Activated T-helper 2 cell treated with anti-CD3 and anti-CD28 coated beads, Interferon-gamma antibody, Interleukin-2, Interleukin-4, amounts not matched to agents 10 μg/mL and 5 μg/mL and 100 μg/mL, durations not matched to agents 14 hours and 24 hours and 36 hours (primary cell): ENCODE measurements at regions not wholly inside any gene's neighbourhood (a gene's known extent, or its start where the extent isn't known, plus 50 kb on each side); places are given as distances from the start of the nearest gene placed in this dataset.
A peak's percentile ranks its signal among the peaks of the same experiment; 100 is the strongest.

ENCODE experiments used
- DNase-seq: peaks from one replicate; pipeline ENCODE4 v3.0.0; 2021; ENCODE audit warnings: low spot score
- H3K27ac Mint-ChIP-seq: one replicate; pipeline ENCODE4 v1.8.0; 2021; ENCODE audit warnings: mixed read lengths
- H3K27me3 Mint-ChIP-seq: one replicate; pipeline ENCODE4 v1.8.0; 2021; ENCODE audit warnings: low read depth, mixed read lengths
- H3K36me3 Mint-ChIP-seq: one replicate; pipeline ENCODE4 v1.8.0; 2021; ENCODE audit warnings: low read depth, mixed read lengths
- H3K4me1 Mint-ChIP-seq: one replicate; pipeline ENCODE4 v1.8.0; 2021; ENCODE audit warnings: low read depth, mixed read lengths
- H3K4me3 Mint-ChIP-seq: one replicate; pipeline ENCODE4 v1.8.0; 2021; ENCODE audit warnings: low read depth, mild to moderate bottlenecking, moderate library complexity, mixed read lengths
- H3K9me3 Mint-ChIP-seq: one replicate; pipeline ENCODE4 v1.8.0; 2021; ENCODE audit warnings: mixed read lengths
- intact Hi-C: fragments of 100-400 bp; cut with micrococcal nuclease; formaldehyde crosslinking; loops from one replicate; pipeline ENCODE4 v1.15.1; 2023

DNA sequence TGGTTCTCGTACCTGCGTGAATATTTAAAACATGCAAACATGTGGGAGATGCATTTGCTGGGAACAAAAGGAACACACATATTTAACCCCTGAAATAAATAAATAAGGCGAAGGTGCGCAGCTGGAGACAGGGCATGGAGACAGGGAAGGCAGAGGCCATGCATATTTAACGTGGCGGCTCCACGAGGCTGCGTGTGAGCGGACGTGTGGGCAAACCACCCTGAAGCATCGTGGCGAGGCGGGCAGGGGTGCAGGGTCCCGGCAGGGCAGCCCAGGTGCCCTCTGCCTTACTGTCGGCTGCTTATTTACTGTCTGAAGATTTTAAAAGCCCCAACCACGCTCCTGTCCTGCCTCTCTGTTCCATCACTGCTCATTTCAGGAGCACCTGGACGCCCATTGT is 104.0 kb upstream of the ACTRT2 start:
- Mint-ChIP-seq H3K9me3 (peaks cover 9% of the 10 kb centered on the region), H3K27ac (no peak overlapping the region), H3K27me3 (no peaks in the 10 kb centered on the region), H3K36me3 (no peaks in the 10 kb centered on the region), H3K4me3 (no peak overlapping the region), H3K4me1 (no peaks in the 10 kb centered on the region)
- DNase-seq, result no peak
- intact Hi-C loops, result no loop called here

DNA sequence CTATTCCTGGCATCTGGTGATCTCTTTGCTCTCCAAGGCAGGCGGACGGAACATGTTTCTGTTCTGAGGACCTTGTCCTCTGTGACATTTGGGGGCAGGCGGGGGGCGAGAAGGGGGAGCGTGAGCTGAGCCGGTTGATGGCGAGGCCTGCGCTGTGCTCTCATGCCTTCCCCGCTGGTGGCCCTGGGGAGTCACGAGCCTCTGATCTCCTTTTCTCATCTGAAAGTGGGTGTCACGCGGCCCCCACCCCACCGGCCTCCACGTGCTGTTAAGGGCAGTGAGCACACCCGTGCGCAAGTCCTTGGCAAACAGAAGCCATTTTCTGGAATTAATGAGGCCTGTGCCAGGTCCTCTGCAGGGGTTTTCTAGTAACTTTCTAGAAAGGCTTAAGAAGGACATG is 102.8 kb upstream of the ACTRT2 start:
- Mint-ChIP-seq H3K27me3 (no peaks in the 10 kb centered on the region), H3K27ac (no peak overlapping the region), H3K4me1 (no peaks in the 10 kb centered on the region), H3K9me3 (peaks cover 9% of the 10 kb centered on the region), H3K36me3 (no peaks in the 10 kb centered on the region), H3K4me3 (no peak overlapping the region)
- DNase-seq, result no peak
- intact Hi-C loops, result no loop called here

DNA sequence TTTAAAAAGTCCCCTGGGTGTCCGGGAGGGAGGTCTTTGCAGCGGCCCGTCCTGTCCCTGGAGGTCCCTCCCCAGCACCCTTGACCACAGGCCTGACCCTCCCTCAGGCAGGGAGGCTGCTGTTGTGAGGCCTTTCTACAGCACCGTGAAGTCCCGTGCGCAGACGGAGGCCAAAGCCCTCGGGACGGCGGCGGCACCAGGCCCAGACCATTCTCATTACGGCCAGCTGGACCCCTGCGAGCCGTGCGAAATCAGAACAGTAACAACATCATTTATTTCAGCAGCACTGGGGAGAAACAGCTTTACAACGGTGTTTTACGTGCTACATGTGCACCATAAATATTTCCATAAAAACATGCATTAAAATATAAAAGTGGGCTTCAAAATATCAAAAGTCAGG is 101.4 kb upstream of the ACTRT2 start:
- H3K4me3 Mint-ChIP-seq, result no peak overlapping the region
- no peak for DNase-seq
- no peaks in the 10 kb centered on the region for H3K27me3 Mint-ChIP-seq
- H3K36me3 Mint-ChIP-seq, result no peaks in the 10 kb centered on the region
- peaks cover 9% of the 10 kb centered on the region for H3K9me3 Mint-ChIP-seq
- no peak overlapping the region for H3K27ac Mint-ChIP-seq
- no peaks in the 10 kb centered on the region for H3K4me1 Mint-ChIP-seq
- intact Hi-C loops, result no loop called here

GRCh38 chr1:2920421-2921015 is 100.7 kb upstream of the ACTRT2 start:
- Mint-ChIP-seq H3K4me3 (no peak overlapping the region), H3K4me1 (no peaks in the 10 kb centered on the region), H3K27me3 (no peaks in the 10 kb centered on the region), H3K9me3 (peaks cover 6% of the 10 kb centered on the region), H3K27ac (no peak overlapping the region), H3K36me3 (no peaks in the 10 kb centered on the region)
- no peak for DNase-seq
- intact Hi-C loops, result no loop called here

DNA sequence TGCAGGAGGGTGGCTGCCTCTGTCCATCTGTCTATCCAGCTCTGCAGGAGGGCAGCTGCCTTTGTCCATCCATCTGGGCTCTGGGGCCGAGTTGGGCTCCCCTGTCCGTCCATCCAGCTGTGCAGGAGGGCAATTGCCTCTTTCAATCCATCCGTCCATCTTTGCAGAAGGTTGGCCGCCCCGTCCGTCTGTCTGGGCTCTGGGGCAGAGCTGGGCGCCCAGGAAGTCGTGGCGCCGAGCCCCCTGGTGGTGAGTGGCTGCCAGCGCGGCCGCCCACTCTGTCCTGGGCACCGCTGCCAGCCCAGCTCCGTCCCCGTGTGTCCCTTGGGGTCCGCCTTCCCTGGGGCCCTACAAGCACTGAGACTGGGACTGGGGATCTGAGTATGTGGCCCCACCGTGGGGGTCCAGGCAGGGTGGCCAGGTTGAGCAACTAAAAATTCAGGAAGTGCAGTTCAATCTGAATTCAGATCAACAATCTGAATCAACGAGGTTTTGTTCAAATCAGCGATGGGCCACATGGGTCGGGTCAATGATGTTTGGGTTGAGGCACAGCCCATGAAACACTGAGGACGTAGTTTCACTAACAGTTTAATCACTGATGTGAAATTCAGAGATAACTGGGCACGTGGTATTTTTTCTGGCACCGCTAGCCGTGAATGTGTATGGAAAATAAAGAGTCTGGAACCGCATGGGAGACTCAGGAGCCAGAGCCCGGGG is 99.1 kb upstream of the ACTRT2 start:
- no peaks in the 10 kb centered on the region for H3K27me3 Mint-ChIP-seq
- no peak overlapping the region for H3K4me3 Mint-ChIP-seq
- H3K4me1 Mint-ChIP-seq, result no peaks in the 10 kb centered on the region
- H3K9me3 Mint-ChIP-seq, result no peaks in the 10 kb centered on the region
- no peaks in the 10 kb centered on the region for H3K36me3 Mint-ChIP-seq
- H3K27ac Mint-ChIP-seq, result no peak overlapping the region
- DNase-seq, result peak; percentile 14
- intact Hi-C loops, result no loop called here

GRCh38 chr1:2923351-2923750 is 97.9 kb upstream of the ACTRT2 start:
- Mint-ChIP-seq H3K36me3 (no peaks in the 10 kb centered on the region), H3K4me1 (no peaks in the 10 kb centered on the region), H3K4me3 (no peak overlapping the region), H3K27me3 (no peaks in the 10 kb centered on the region), H3K9me3 (no peaks in the 10 kb centered on the region), H3K27ac (no peak overlapping the region)
- intact Hi-C loops, result no loop called here
- no peak for DNase-seq

DNA sequence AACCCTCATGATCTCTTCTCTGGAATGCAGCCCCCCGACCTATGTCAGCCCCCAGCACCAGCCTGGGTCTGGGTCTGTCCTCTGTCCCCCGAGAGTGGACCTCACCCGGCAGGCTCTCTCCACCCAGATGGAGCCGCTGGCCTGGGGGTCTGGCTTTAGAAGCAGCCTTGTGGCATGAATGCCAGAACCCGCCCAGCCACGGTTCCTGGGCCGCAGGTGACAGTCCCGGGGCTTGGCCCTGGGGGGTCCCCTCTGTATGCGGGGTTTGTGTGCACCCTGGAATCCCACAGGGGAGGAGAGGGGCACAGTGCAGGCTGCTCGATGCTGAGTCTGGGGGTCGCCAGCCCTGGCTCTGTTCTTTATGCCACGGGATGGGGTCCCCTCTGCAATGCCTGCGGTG is 96.0 kb upstream of the ACTRT2 start:
- Mint-ChIP-seq H3K36me3 (no peaks in the 10 kb centered on the region), H3K9me3 (no peaks in the 10 kb centered on the region), H3K4me3 (no peak overlapping the region), H3K4me1 (no peaks in the 10 kb centered on the region), H3K27ac (no peak overlapping the region), H3K27me3 (no peaks in the 10 kb centered on the region)
- intact Hi-C loops, result no loop called here
- DNase-seq, result no peak

DNA sequence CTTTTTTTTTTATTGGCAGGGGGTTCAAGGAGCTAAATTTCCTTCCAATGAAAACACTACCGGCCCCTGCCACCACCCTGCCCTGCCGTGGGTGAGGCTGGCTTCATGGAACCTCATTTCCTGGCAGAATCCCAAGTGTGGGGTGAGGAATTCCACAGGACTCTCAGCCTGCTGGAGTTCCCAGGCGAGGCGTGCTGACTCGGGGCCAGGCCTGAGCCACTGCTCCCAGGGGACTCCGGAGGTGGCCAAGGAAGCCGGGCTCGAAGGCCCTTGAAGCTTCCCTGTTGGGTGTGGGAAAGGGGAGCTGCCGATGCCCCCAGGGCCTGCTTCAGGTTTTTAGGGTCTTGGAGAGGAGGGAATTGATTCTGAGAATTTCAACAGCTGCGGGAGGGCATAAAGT is 95.3 kb upstream of the ACTRT2 start:
- no peak overlapping the region for H3K4me3 Mint-ChIP-seq
- H3K27ac Mint-ChIP-seq, result no peak overlapping the region
- DNase-seq, result no peak
- intact Hi-C loops, result no loop called here
- H3K36me3 Mint-ChIP-seq, result no peaks in the 10 kb centered on the region
- H3K4me1 Mint-ChIP-seq, result no peaks in the 10 kb centered on the region
- no peaks in the 10 kb centered on the region for H3K9me3 Mint-ChIP-seq
- H3K27me3 Mint-ChIP-seq, result no peaks in the 10 kb centered on the region

- H3K4me1 Mint-ChIP-seq, result no peaks in the 10 kb centered on the region
- no peaks in the 10 kb centered on the region for H3K36me3 Mint-ChIP-seq
- no peak for DNase-seq
- no peaks in the 10 kb centered on the region for H3K27me3 Mint-ChIP-seq
- H3K9me3 Mint-ChIP-seq, result no peaks in the 10 kb centered on the region
- no peak overlapping the region for H3K4me3 Mint-ChIP-seq
- intact Hi-C loops, result no loop called here
- H3K27ac Mint-ChIP-seq, result no peak overlapping the region
These were observed 94.7 kb upstream of the ACTRT2 start for GRCh38 chr1:2926447-2927055.

DNA sequence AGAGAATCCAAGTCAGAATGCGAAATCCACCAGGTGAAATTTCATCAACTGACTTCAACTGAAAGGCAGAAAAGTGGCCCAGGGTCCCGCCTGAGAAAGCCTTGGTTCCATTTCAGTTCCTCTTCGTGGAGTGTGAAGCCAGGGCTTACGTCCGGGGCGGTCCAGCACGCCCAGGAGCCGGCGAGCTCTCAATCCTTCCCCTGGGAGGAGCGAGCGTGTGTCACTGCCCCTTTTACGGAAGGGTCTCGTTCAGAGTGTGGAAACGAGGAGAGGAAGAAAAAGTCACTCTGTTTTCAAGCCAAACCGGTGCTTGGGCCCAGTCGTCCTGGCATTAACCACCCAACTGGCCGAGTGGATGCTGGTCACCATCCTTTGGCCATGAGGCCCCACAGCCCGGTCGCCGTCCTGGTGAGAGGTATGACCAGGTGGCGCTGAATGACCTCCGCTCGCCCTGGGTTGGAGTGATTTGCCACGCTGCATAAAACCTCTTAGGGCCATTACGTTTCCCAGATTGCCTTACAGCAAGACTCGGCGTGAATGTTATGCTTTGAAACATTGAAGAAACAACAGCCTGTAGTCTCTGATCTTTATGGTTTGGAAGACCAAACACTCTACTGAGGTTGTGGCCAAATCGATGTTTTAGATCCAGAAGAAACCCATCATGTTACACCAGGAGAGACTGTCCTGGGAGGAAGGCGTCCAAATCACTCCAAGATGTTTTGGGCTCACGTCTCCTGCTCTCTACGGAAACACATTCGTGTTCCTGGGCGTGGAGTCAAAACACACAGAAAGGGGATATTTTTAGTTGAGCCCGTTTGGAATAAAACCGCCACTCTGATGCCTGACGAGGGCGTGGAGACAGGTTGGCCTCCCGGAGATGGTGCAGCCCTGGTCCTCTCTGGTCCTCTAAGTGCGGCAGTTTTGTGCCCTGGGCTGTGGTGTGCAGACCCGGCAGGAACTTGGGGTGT is 93.6 kb upstream of the ACTRT2 start:
- intact Hi-C loops, result no loop called here
- Mint-ChIP-seq H3K4me3 (no peak overlapping the region), H3K4me1 (no peaks in the 10 kb centered on the region), H3K27me3 (no peaks in the 10 kb centered on the region), H3K9me3 (no peaks in the 10 kb centered on the region), H3K27ac (no peak overlapping the region), H3K36me3 (no peaks in the 10 kb centered on the region)
- DNase-seq, result no peak

DNA sequence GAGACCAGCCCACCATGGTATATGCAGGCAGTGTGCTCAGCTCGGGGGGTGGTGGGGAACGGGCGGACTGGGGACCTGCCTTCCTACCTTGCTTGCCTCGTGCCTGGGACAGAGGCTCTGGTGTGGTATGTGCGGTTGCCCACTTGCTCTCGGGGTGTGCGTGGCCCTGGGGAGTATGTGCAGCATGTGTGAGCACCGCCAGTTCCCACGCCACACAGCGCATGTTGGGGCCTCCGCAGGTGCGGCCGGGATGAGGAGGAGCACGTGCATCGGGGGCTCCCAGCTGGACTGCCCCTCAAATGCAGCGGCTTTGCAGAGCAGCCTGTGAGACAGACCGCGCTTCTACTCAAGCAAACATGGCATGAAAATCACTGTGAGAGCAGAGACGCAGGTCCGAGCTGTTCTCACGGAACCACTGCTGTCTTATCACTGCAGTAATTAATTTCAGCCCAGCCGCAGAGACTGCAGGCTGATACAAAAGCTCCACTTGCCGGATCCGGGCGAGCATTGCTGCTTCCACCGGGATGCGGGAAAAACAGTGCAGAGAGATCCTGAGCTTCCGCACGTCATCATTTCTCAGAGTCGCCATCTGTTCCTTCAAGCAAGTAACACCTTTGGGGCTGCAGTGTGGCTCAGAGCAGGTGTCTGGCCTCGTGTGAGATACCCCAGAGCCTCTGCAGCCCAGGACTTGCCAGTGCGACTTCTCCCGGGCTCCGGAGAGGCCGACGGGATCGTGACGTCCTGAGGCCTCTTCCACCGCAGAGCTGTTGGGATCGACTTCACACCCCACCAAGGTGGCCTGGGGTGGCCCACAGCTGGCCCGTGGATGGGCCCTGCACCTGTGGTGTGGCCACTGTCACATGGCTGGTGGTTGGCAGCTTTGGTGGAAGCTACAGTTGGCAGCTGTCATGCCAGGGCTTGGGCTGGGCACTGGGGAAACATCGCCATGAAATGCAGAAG is 92.6 kb upstream of the ACTRT2 start:
- Mint-ChIP-seq H3K4me3 (no peak overlapping the region), H3K27me3 (no peaks in the 10 kb centered on the region), H3K27ac (no peak overlapping the region), H3K4me1 (no peaks in the 10 kb centered on the region), H3K9me3 (no peaks in the 10 kb centered on the region), H3K36me3 (no peaks in the 10 kb centered on the region)
- intact Hi-C loops, result no loop called here
- DNase-seq, result no peak

GRCh38 chr1:2929335-2929734 is 91.9 kb upstream of the ACTRT2 start:
- intact Hi-C loops, result no loop called here
- Mint-ChIP-seq H3K9me3 (no peaks in the 10 kb centered on the region), H3K36me3 (no peaks in the 10 kb centered on the region), H3K27ac (no peak overlapping the region), H3K4me3 (no peak overlapping the region), H3K27me3 (no peaks in the 10 kb centered on the region), H3K4me1 (no peaks in the 10 kb centered on the region)
- DNase-seq, result no peak
